ENCODE measurements at regions not wholly inside any gene's neighbourhood (a gene's known extent, or its start where the extent isn't known, plus 50 kb on each side); places are given as distances from the start of the nearest gene placed in this dataset.

GRCh38 chr9:88676644-88677043, 141.7 kb downstream of the NXNL2 start:
- Histone ChIP-seq H4K20me1 (replicated peaks; ENCODE audit: control insufficient read depth, extremely low read depth, insufficient read depth, low read length) (no peaks in the 10 kb centered on the region), H3K9me3 (replicated peaks; ENCODE audit: control insufficient read depth, insufficient read depth, low read length) (no peaks in the 10 kb centered on the region), H3K27me3 (ENCODE audit: control insufficient read depth in 2 of 2, insufficient read depth in 2 of 2, low read length in 2 of 2) (no peaks in the 10 kb centered on the region), H3K4me1 (ENCODE audit: control insufficient read depth, extremely low read depth, insufficient read depth, low read length) (no peaks in the 10 kb centered on the region), H3K27ac (ENCODE audit: insufficient read depth, low read depth, low read length) (no peak overlapping the region), H3K9ac (replicated peaks; ENCODE audit: extremely low read depth, insufficient read depth, low read length) (no peak overlapping the region), H3K4me2 (ENCODE audit: insufficient read depth, low read length) (no peak overlapping the region), H3K36me3 (ENCODE audit: control insufficient read depth in 2 of 2, extremely low read depth in 1 of 2, insufficient read depth in 2 of 2, low read length in 2 of 2) (no peaks in the 10 kb centered on the region), H3K4me3 (replicated peaks in 1 of 3; ENCODE audit: insufficient read depth in 1 of 3, low read depth in 1 of 3, low read length in 3 of 3) (no peak overlapping the region), H2AFZ (ENCODE audit: low read depth, low read length) (no peak overlapping the region), H3K9me1 (replicated peaks; ENCODE audit: control insufficient read depth, extremely low read depth, insufficient read depth, low read length) (no peaks in the 10 kb centered on the region), H3K79me2 (ENCODE audit: control insufficient read depth, insufficient read depth, low read length) (no peaks in the 10 kb centered on the region)
- dilution Hi-C loops (cut with MboI; ENCODE audit: extremely low pct_ligation_motif_present, low sequenced_read_pairs) (no loop called here), intact Hi-C loops (cut with micrococcal nuclease) (no loop called here)
- TF ChIP-seq JUN (IDR thresholded peaks at IDR 0.05; ENCODE audit: borderline replicate concordance, insufficient read depth, insufficient read length, low read depth) (no peak), POLR2A (IDR thresholded peaks at IDR 0.05; ENCODE audit: low read depth, low read length) (no peak), CTCF (IDR thresholded peaks at IDR 0.05; ENCODE audit: extremely low read depth in 1 of 2, insufficient read depth in 1 of 2, low read depth in 1 of 2, low read length in 2 of 2) (no peak), FOS (IDR thresholded peaks at IDR 0.05; ENCODE audit: borderline replicate concordance, insufficient read depth, low read length) (no peak), POLR2AphosphoS5 (IDR thresholded peaks at IDR 0.05; ENCODE audit: insufficient read depth, low read depth, low read length) (no peak), GATA2 (IDR thresholded peaks at IDR 0.05; ENCODE audit: insufficient read depth, insufficient read length, low read depth, low read length) (no peak), MYC (IDR thresholded peaks at IDR 0.05; ENCODE audit: low read depth, low read length) (no peak), MAX (IDR thresholded peaks at IDR 0.05; ENCODE audit: insufficient read depth, insufficient read length) (no peak), EZH2 (IDR thresholded peaks at IDR 0.05; ENCODE audit: borderline replicate concordance, low read depth, low read length, severe bottlenecking) (no peak)
- no peak for FAIRE-seq
- ChIA-PET POLR2A (no interaction called here), CTCF (no interaction called here)
- no peak for DNase-seq (ENCODE audit: low read depth, low spot score)
- BruUV-seq (replicated peaks): no TSS peak

Measured in endothelial cell of umbilical vein (primary cell).